ENCODE measurements at regions not wholly inside any gene's neighbourhood (a gene's known extent, or its start where the extent isn't known, plus 50 kb on each side); places are given as distances from the start of the nearest gene placed in this dataset.

GRCh38 chr5:2266641-2267240 lies 384.0 kb upstream of the IRX4 start:
- DNase-seq (ENCODE audit: low spot score) = no peak

GRCh38 chr5:2265341-2265740 lies 382.6 kb upstream of the IRX4 start:
- no peak for DNase-seq (ENCODE audit: low spot score)

GRCh38 chr5:2263763-2264162 lies 381.0 kb upstream of the IRX4 start:
- DNase-seq (ENCODE audit: low spot score) = no peak

GRCh38 chr5:2262620-2263019 lies 379.9 kb upstream of the IRX4 start:
- no peak for DNase-seq (ENCODE audit: low spot score)

GRCh38 chr5:2261004-2261703 lies 378.4 kb upstream of the IRX4 start:
- no peak for DNase-seq (ENCODE audit: low spot score)

GRCh38 chr5:2260211-2261003 lies 377.7 kb upstream of the IRX4 start:
- no peak for DNase-seq (ENCODE audit: low spot score)

GRCh38 chr5:2259494-2260107 lies 376.9 kb upstream of the IRX4 start:
- DNase-seq (ENCODE audit: low spot score) = no peak

GRCh38 chr5:2258861-2259260 lies 376.1 kb upstream of the IRX4 start:
- DNase-seq (ENCODE audit: low spot score) = no peak

- DNase-seq (ENCODE audit: low spot score) = no peak
Observed at GRCh38 chr5:2257326-2258244, 374.9 kb upstream of the IRX4 start.

GRCh38 chr5:2256691-2257280 lies 374.1 kb upstream of the IRX4 start:
- DNase-seq (ENCODE audit: low spot score) = no peak

- no peak for DNase-seq (ENCODE audit: low spot score)
Observed at GRCh38 chr5:2255915-2256690, 373.4 kb upstream of the IRX4 start.

- no peak for DNase-seq (ENCODE audit: low spot score)
Observed at GRCh38 chr5:2254880-2255750, 372.4 kb upstream of the IRX4 start.

GRCh38 chr5:2254406-2254805 lies 371.7 kb upstream of the IRX4 start:
- DNase-seq (ENCODE audit: low spot score) = no peak

- no peak for DNase-seq (ENCODE audit: low spot score)
Observed at GRCh38 chr5:2253040-2253975, 370.6 kb upstream of the IRX4 start.

- no peak for DNase-seq (ENCODE audit: low spot score)
Observed at GRCh38 chr5:2251751-2252150, 369.0 kb upstream of the IRX4 start.

GRCh38 chr5:2251298-2251697 lies 368.6 kb upstream of the IRX4 start:
- no peak for DNase-seq (ENCODE audit: low spot score)

GRCh38 chr5:2250365-2250950 lies 367.7 kb upstream of the IRX4 start:
- no peak for DNase-seq (ENCODE audit: low spot score)

- DNase-seq (ENCODE audit: low spot score) = no peak
Observed at GRCh38 chr5:2249442-2249841, 366.7 kb upstream of the IRX4 start.

Data from H4 (cell line).